B cell (primary cell): ENCODE measurements at regions not wholly inside any gene's neighbourhood (a gene's known extent, or its start where the extent isn't known, plus 50 kb on each side); places are given as distances from the start of the nearest gene placed in this dataset.

Experiments used
- CTCF ChIP-seq: fragments of 200-600 bp; IDR thresholded peaks from one replicate; pipeline ENCODE4 v1.8.0; 2022; ENCODE audit warnings: antibody characterized with exemption, mild to moderate bottlenecking
- EZH2 ChIP-seq: IDR thresholded peaks from 2 replicates; pipeline ENCODE4 v1.6.1; 2012; ENCODE audit warnings: borderline replicate concordance, low read depth, mild to moderate bottlenecking, moderate library complexity, low read length; ENCODE audit not compliant: insufficient read depth, poor library complexity, severe bottlenecking

- TF ChIP-seq CTCF = no peak
- no peak for TF ChIP-seq EZH2
Observed at GRCh38 chr17:79483842-79484241, 127.0 kb downstream of the RBFOX3 start.
